Activated naive CD4-positive, alpha-beta T cell treated with anti-CD3 and anti-CD28 coated beads for 36 hours (primary cell): ENCODE measurements at regions not wholly inside any gene's neighbourhood (a gene's known extent, or its start where the extent isn't known, plus 50 kb on each side); places are given as distances from the start of the nearest gene placed in this dataset.
"Not testable (repeated sequence)": the region's sequence is repeated elsewhere in the genome, so short reads cannot be mapped to it uniquely, and the experiment has no call there.

Experiments
- CTCF ChIA-PET: fragments of 350-600 bp; sonication (Branson Sonifier 250); formaldehyde crosslinking; loops from one replicate; lab custom pipeline; 2021; ENCODE audit warnings: antibody characterized with exemption; lab: Charles Lee
- DNase-seq: peaks from one replicate; pipeline ENCODE4 v3.0.0-alpha.2; 2020
- H3K27ac Mint-ChIP-seq: one replicate; pipeline ENCODE4 v1.8.0; 2021; ENCODE audit warnings: mild to moderate bottlenecking, mixed read lengths
- H3K27me3 Mint-ChIP-seq: one replicate; pipeline ENCODE4 v1.8.0; 2021; ENCODE audit warnings: low read depth, mixed read lengths
- H3K36me3 Mint-ChIP-seq: one replicate; pipeline ENCODE4 v1.8.0; 2021; ENCODE audit warnings: low read depth, mixed read lengths
- H3K4me1 Mint-ChIP-seq: one replicate; pipeline ENCODE4 v1.8.0; 2021; ENCODE audit warnings: low read depth, mixed read lengths
- H3K4me3 Mint-ChIP-seq: one replicate; pipeline ENCODE4 v1.8.0; 2021; ENCODE audit warnings: mild to moderate bottlenecking, moderate library complexity, mixed read lengths
- H3K9me3 Mint-ChIP-seq: one replicate; pipeline ENCODE4 v1.8.0; 2021; ENCODE audit warnings: mixed read lengths
- intact Hi-C: fragments of 100-400 bp; cut with micrococcal nuclease; formaldehyde crosslinking; loops from one replicate; pipeline ENCODE4 v1.15.1; 2023

DNA sequence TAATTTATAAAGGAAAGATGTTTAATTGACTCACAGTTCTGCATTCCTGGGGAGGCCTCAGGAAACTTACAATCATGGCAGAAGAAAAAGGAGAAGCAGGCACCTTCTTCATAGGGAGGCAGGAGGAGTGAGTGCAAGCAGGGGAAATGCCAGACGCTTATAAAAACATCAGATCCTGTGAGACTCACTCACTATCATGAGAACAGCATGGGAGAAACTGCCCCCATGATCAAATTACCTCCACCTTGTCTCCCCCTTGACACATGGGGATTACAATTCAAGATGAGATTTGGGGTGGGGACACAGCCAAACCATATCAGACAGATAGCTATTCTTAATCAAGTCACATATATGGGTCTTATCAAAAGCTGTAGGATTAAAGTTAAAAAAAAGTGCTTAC, 956.7 kb downstream of the TRHDE start:
- H3K27ac Mint-ChIP-seq, DNase-seq, H3K4me3 Mint-ChIP-seq, H3K4me1 Mint-ChIP-seq, CTCF ChIA-PET, H3K27me3 Mint-ChIP-seq, H3K36me3 Mint-ChIP-seq, intact Hi-C loops, H3K9me3 Mint-ChIP-seq: not testable (repeated sequence)

DNA sequence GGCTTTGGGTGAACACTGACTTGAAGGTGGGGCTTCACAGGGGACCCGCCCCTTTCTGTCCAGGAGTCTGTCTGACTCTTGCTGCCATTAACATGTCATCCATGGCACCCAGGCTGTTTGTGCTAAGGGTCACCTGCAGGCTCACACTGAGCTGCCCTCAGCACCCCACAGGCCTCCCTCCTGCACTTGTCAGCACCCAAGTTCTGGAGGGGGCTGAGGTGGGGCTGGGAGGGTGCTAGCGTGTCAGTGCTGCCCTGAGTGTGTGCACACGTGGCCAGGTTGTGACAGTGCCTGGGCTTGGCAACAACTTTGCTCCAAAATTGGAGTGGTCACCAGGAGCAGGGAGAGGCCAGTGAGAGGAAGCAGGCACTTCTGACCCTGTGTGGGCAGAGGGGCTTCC, 963.2 kb downstream of the TRHDE start:
- no peaks in the 10 kb centered on the region for H3K36me3 Mint-ChIP-seq
- no peak overlapping the region for H3K4me3 Mint-ChIP-seq
- DNase-seq, result no peak
- H3K27ac Mint-ChIP-seq, result no peak overlapping the region
- CTCF ChIA-PET, result no interaction called here
- no peaks in the 10 kb centered on the region for H3K4me1 Mint-ChIP-seq
- H3K9me3 Mint-ChIP-seq, result peaks cover 9% of the 10 kb centered on the region
- no peaks in the 10 kb centered on the region for H3K27me3 Mint-ChIP-seq
- intact Hi-C loops, result no loop called here

DNA sequence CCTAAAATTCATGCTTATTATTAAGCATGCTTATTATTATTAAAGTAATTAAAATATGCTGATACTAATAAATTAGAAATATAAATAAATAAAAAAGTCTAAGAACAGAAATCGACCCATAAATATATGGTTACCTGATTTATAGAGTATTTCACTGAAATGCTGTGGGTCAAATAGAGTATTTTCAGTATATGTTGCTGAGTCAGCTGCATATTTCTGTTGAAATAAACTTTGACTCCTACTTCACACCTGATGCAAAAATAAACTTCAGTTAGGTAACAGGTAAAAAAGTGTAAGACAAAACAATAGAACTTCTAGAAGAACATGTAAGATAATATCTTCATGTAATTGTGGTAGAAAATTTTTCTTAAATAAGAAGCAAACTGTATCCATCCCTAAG, 967.9 kb downstream of the TRHDE start:
- Mint-ChIP-seq H3K27ac (no peak overlapping the region), H3K36me3 (no peaks in the 10 kb centered on the region), H3K4me3 (no peak overlapping the region), H3K9me3 (peaks cover 10% of the 10 kb centered on the region), H3K4me1 (no peaks in the 10 kb centered on the region), H3K27me3 (no peaks in the 10 kb centered on the region)
- CTCF ChIA-PET, result no interaction called here
- no peak for DNase-seq
- intact Hi-C loops, result no loop called here

DNA sequence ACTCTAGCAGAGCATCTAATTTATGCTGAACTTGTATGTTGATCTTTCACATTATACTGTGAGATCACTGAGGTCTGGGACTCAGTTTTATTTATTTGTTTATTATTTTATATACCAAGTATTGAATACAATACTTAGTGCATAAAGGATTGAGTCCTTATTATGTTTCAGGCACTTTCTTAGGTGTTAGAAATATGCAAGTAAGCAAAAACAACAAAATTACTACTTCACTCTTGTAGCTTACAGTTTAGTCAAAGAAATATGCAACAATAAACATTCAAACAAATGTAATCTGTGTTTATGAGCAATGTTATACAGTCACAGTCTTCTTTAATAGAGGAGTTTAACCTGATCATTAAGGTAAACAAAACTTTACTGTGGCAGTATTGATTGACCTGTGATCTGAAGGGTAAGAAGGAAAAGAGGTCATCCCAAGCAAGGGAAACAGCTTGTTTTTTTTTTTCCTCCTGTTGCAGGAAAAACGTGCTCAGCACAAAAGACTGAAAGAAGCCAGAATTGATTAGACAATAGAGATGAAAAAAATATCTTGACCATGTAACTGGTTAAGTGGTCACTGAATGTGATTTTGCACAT, 990.7 kb downstream of the TRHDE start:
- H3K36me3 Mint-ChIP-seq, result no peaks in the 10 kb centered on the region
- H3K27me3 Mint-ChIP-seq, result no peaks in the 10 kb centered on the region
- peaks cover 7% of the 10 kb centered on the region for H3K9me3 Mint-ChIP-seq
- intact Hi-C loops, result no loop called here
- CTCF ChIA-PET, result no interaction called here
- H3K27ac Mint-ChIP-seq, result no peak overlapping the region
- no peaks in the 10 kb centered on the region for H3K4me1 Mint-ChIP-seq
- no peak overlapping the region for H3K4me3 Mint-ChIP-seq
- DNase-seq, result no peak

DNA sequence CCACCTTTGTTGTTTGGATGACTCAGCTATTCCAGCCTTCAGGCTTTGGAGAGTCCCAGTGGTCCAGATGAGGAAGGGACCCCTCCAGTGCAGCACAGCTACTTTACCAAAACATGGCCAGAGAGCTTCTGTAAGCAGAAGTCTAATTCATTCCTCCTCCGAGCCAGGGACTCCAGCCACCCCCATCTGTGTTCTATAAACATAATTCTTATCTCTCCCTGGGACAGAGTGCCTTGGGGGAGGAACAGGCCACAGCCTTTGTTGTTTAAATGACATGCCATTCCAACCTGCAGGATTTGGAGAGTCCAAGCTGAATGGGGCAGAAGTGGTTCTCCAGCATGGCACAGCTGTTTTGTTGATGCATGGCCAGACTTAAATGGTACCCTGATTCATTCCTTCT, 994.0 kb downstream of the TRHDE start:
- Mint-ChIP-seq H3K27me3 (no peaks in the 10 kb centered on the region), H3K27ac (no peak overlapping the region), H3K4me1 (no peaks in the 10 kb centered on the region), H3K36me3 (no peaks in the 10 kb centered on the region), H3K4me3 (no peak overlapping the region), H3K9me3 (peaks cover 15% of the 10 kb centered on the region)
- CTCF ChIA-PET, result interaction anchor here (0.6 kb wide), 1 partner anchor 251 kb away, joined by 3 read pairs; no protein-coding TSS in a partner anchor
- DNase-seq, result no peak
- intact Hi-C loops, result no loop called here

DNA sequence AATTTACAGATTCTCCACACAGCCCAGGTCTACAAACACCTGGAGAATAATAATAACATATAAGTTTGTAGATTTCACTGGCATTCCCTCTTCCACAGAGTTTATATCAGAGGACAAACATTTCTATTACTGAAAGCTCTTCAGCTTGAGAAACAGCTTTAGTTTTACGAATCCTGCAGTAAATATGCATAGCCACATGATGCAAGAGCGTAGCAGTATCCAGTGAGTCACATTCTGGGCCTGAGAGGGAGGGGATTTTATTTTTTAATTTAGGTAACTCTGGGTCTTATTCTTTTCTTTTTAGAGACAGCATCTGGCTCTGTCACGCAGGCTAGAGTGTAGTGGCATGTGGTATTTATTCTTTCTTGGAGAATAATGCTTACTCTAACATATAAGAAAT, 1002.8 kb downstream of the TRHDE start:
- Mint-ChIP-seq H3K4me1 (no peaks in the 10 kb centered on the region), H3K9me3 (peaks cover 9% of the 10 kb centered on the region), H3K36me3 (no peaks in the 10 kb centered on the region), H3K4me3 (no peak overlapping the region), H3K27me3 (no peaks in the 10 kb centered on the region), H3K27ac (no peak overlapping the region)
- intact Hi-C loops, result no loop called here
- no peak for DNase-seq
- CTCF ChIA-PET, result no interaction called here

DNA sequence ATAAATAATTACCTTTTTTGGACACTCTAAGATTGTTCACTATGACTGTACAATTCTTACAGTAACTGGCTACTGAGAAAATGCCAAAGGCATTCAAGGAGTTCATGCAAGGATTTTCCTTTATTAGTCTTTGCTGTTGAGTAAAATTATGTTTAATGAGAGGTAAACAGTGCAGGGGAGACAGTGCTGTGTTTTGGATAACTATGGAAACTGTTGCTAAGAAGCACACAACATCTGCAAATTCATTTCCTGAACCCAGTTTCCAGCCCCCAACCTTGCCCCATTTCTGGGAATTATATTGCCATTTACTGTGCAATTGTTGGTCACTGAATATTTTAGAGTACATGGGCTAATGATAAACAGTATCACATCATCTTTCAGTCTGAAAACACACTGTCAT, 1005.8 kb downstream of the TRHDE start:
- CTCF ChIA-PET, result no interaction called here
- H3K4me3 Mint-ChIP-seq, result no peak overlapping the region
- DNase-seq, result no peak
- H3K36me3 Mint-ChIP-seq, result no peaks in the 10 kb centered on the region
- no peak overlapping the region for H3K27ac Mint-ChIP-seq
- H3K27me3 Mint-ChIP-seq, result no peaks in the 10 kb centered on the region
- no peaks in the 10 kb centered on the region for H3K4me1 Mint-ChIP-seq
- peaks cover 4% of the 10 kb centered on the region for H3K9me3 Mint-ChIP-seq
- intact Hi-C loops, result no loop called here

DNA sequence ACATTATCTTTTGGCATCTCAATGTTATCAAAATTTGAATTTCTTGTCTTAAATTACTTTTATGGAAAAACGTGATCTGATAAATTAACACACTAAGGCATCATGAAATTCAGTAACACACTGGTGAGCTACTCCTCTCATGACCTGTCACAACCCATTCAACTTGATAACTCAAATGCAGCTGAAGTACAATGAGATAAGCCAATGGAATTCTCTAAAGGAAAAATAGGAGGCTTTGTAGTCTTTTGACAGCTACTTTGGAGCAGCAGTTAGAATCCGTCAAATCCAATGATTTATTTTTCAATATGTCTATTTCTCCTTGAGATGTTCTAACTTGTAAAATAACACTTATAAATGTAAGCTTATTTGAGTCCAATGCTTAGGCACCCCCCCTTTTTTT, 1029.4 kb downstream of the TRHDE start:
- H3K4me3 Mint-ChIP-seq, result no peak overlapping the region
- CTCF ChIA-PET, result no interaction called here
- H3K27me3 Mint-ChIP-seq, result no peaks in the 10 kb centered on the region
- no peaks in the 10 kb centered on the region for H3K4me1 Mint-ChIP-seq
- peaks cover 5% of the 10 kb centered on the region for H3K9me3 Mint-ChIP-seq
- intact Hi-C loops, result no loop called here
- H3K36me3 Mint-ChIP-seq, result no peaks in the 10 kb centered on the region
- DNase-seq, result no peak
- no peak overlapping the region for H3K27ac Mint-ChIP-seq

DNA sequence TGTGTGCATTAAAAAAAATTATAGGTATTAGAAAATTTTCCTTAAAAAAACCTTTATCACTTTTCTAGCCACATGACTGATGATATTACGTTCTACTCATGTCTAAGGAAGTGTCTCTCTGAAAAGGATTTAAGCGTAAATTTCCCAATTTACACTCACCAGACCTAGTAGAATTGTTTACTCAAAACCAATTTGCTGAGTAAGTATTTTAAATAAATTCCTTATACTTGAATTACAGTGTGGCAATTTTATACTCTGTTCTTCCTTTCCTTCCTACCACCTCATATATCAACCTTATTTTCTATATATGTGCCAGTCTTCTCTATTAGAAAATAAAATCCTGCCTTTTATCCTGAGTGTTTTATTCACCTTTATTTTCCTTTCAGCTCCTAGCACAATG, 1035.1 kb downstream of the TRHDE start:
- Mint-ChIP-seq H3K4me1 (no peaks in the 10 kb centered on the region), H3K27me3 (no peaks in the 10 kb centered on the region), H3K9me3 (peaks cover 3% of the 10 kb centered on the region), H3K27ac (no peak overlapping the region), H3K4me3 (no peak overlapping the region), H3K36me3 (no peaks in the 10 kb centered on the region)
- intact Hi-C loops, result no loop called here
- DNase-seq, result no peak
- CTCF ChIA-PET, result no interaction called here

DNA sequence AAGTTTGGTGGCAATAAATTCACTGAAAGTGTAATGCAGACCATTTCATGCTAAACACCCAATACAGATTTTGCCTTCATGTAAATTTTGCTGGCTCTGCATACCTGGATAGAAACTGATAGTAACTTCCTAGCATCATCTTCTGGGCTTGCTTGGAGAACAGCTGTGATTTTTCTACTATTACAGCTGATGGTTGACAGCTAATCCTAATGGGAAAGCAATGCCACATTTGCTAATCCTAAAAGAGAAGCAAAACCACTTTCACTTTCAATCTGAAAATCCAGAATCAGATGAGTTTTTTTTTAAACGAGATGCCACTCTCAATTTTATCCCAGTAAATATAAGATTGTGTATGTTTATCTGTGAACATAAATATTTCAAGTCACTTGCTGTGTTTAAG, 1035.9 kb downstream of the TRHDE start:
- no peaks in the 10 kb centered on the region for H3K36me3 Mint-ChIP-seq
- H3K27me3 Mint-ChIP-seq, result no peaks in the 10 kb centered on the region
- CTCF ChIA-PET, result no interaction called here
- no peak for DNase-seq
- no peak overlapping the region for H3K27ac Mint-ChIP-seq
- intact Hi-C loops, result no loop called here
- H3K9me3 Mint-ChIP-seq, result peaks cover 3% of the 10 kb centered on the region
- no peaks in the 10 kb centered on the region for H3K4me1 Mint-ChIP-seq
- H3K4me3 Mint-ChIP-seq, result no peak overlapping the region

DNA sequence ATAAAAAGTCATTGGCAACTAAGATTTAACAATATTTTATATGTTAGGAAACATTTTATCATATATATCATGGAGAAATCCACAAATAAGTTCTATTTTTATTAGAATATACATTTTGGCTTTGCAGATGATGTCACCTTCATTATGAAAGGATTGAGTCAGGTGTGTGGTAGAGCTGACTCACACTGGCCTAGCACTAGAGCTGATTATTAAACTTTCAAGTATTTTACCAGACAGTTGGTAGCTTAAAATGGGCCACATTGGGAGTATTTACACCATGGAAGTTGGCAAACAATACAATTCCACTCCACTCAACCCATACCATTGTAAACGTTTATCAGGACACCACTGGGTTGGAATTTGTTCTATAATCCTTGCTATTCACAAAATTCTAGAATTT, 1036.6 kb downstream of the TRHDE start:
- CTCF ChIA-PET, result no interaction called here
- Mint-ChIP-seq H3K4me3 (no peak overlapping the region), H3K27ac (no peak overlapping the region), H3K9me3 (peaks cover 3% of the 10 kb centered on the region), H3K4me1 (no peaks in the 10 kb centered on the region), H3K36me3 (no peaks in the 10 kb centered on the region), H3K27me3 (no peaks in the 10 kb centered on the region)
- DNase-seq, result no peak
- intact Hi-C loops, result no loop called here

DNA sequence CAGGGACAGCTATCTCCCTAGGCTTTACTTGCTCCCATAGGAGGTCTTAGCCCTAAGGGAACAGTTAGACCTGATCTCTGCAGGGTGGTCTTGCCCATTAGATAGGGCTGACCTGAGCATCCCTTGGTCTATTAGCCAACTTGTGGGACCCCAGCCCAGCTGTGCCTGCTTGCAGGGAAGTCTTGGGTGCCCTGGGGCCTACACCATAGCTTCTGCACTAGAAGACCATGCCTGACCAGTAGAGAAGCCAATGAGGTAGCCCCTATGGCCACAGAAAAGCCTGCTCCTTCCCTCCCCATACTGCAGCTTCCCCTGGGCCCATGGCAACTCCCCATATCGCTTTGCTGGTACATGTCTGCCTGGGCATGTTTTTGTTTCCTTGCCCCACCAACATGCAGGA, 1049.1 kb downstream of the TRHDE start:
- CTCF ChIA-PET, result no interaction called here
- Mint-ChIP-seq H3K27me3 (no peaks in the 10 kb centered on the region), H3K4me3 (no peak overlapping the region), H3K4me1 (no peaks in the 10 kb centered on the region), H3K27ac (no peak overlapping the region), H3K9me3 (peaks cover 17% of the 10 kb centered on the region), H3K36me3 (no peaks in the 10 kb centered on the region)
- intact Hi-C loops, result no loop called here
- DNase-seq, result no peak

DNA sequence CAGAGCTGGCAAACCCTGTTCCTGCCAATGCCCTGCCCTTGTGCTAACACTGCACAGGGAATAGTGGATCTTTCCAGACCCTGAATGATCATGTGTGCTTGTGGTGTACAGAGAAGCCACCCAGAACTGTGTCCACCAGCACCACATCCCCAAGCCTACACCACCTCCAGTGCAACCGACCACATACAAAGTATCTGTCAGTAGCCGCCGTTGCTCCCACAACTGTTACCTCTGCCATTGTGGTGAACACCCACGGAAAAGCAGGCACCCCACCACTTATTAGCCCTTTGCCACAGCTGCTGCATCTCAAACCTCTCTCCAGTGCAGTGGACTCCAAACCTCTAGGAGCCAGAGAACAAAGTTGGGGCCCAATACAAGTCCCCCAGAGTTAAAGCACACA, 1049.6 kb downstream of the TRHDE start:
- Mint-ChIP-seq H3K27ac (no peak overlapping the region), H3K36me3 (no peaks in the 10 kb centered on the region), H3K9me3 (peaks cover 20% of the 10 kb centered on the region), H3K4me1 (no peaks in the 10 kb centered on the region), H3K4me3 (no peak overlapping the region), H3K27me3 (no peaks in the 10 kb centered on the region)
- intact Hi-C loops, result no loop called here
- CTCF ChIA-PET, result no interaction called here
- no peak for DNase-seq
